ENCODE measurements at regions not wholly inside any gene's neighbourhood (a gene's known extent, or its start where the extent isn't known, plus 50 kb on each side); places are given as distances from the start of the nearest gene placed in this dataset.

GRCh38 chr3:96027718-96028117, 786.7 kb upstream of the EPHA6 start:
- TF ChIP-seq CTCF (IDR thresholded peaks at IDR 0.05) (no peak), POLR2A (IDR thresholded peaks at IDR 0.05) (no peak)

All from body of pancreas (tissue), 4 donors.